ENCODE measurements at regions not wholly inside any gene's neighbourhood (a gene's known extent, or its start where the extent isn't known, plus 50 kb on each side); places are given as distances from the start of the nearest gene placed in this dataset.

GRCh38 chr11:19559746-19560145 lies 152.9 kb upstream of the NAV2 start:
- TF ChIP-seq, protein P1, sequence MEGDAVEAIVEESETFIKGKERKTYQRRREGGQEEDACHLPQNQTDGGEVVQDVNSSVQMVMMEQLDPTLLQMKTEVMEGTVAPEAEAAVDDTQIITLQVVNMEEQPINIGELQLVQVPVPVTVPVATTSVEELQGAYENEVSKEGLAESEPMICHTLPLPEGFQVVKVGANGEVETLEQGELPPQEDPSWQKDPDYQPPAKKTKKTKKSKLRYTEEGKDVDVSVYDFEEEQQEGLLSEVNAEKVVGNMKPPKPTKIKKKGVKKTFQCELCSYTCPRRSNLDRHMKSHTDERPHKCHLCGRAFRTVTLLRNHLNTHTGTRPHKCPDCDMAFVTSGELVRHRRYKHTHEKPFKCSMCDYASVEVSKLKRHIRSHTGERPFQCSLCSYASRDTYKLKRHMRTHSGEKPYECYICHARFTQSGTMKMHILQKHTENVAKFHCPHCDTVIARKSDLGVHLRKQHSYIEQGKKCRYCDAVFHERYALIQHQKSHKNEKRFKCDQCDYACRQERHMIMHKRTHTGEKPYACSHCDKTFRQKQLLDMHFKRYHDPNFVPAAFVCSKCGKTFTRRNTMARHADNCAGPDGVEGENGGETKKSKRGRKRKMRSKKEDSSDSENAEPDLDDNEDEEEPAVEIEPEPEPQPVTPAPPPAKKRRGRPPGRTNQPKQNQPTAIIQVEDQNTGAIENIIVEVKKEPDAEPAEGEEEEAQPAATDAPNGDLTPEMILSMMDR (IDR thresholded peaks at IDR 0.05): no peak
- TF ChIP-seq POLR2A (IDR thresholded peaks at IDR 0.05): no peak
